Cardiac septum (tissue), 1 donor: ENCODE measurements at regions not wholly inside any gene's neighbourhood (a gene's known extent, or its start where the extent isn't known, plus 50 kb on each side); places are given as distances from the start of the nearest gene placed in this dataset.
"Not testable (repeated sequence)": the region's sequence is repeated elsewhere in the genome, so short reads cannot be mapped to it uniquely, and the experiment has no call there.

Experiments
- DNase-seq: peaks from one replicate; pipeline ENCODE4 v3.0.0-alpha.2; 2020; ENCODE audit warnings: low spot score
- intact Hi-C: fragments of 100-400 bp; cut with DNase I; formaldehyde crosslinking; loops from one replicate; pipeline ENCODE4 v1.14.0; 2022
- donor health status: DM: no; HTN: no; CAD: no.

DNA sequence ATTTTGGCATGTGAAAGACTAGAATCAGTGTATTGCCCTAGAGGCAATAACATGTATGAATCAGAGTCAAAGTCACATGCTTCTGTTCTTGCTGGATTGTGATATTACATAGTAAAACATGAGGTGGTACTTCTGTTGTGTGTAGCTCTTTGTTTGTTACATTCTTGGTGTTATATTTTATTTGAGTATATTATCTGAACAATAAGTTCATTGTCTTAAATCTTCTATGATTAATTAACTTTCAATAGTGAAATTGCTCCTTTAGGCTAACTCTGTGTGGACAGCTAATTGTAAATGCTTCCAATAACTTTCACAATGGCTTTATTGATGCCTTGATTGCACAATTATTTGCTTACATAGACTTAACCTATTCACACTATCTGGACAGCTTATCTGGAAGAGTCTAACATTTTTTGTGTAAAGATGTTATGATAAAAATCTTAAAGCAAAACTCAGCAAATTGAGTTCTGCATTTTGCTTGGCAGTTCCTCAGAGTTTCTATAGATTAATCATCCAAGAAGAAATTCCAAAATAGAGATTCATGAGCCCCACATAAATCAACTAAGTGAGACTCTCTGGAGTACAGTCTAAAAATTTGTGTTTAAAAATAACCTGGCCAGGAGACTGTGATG, 239.6 kb upstream of the TUSC1 start:
- DNase-seq, result no peak
- intact Hi-C loops, result no loop called here

DNA sequence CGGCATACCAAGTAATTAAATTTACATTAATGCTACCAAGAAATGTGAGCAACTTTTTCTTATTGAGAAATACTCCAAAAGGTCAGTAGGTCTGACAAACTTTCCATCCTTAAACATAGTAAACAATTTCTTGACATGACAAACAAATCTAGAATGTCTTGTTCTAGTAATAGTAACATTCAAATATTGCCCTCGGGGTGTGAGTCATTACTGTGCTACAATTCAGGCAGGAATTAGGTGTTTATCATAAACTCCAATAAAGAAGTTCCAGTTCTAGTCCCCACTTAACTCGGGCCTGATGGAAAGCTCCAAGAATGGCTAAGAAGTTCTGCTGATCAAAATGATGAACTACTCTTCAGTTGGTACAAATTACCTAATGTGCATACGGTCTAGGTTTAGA, 235.6 kb upstream of the TUSC1 start:
- DNase-seq, result no peak
- intact Hi-C loops, result no loop called here

DNA sequence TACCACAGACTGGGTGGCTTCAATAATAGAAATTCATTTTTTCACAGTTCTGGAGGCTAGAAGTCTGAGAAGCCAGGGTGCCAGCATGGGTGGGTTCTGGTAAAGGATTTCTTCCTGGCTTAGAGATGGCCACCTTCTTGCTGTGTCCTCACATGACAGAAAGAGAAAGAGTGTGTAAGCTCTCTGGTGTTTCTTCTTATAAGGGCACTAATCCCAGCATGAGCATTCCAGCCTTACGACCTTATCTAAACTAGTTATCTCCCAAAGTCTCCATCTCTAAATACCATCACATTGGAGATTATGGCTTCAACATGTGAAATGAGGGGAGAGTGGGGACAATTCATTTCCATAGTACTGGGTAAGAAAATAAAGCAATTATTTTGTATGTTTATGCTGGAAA, 226.5 kb upstream of the TUSC1 start:
- intact Hi-C loops, result no loop called here
- no peak for DNase-seq

DNA sequence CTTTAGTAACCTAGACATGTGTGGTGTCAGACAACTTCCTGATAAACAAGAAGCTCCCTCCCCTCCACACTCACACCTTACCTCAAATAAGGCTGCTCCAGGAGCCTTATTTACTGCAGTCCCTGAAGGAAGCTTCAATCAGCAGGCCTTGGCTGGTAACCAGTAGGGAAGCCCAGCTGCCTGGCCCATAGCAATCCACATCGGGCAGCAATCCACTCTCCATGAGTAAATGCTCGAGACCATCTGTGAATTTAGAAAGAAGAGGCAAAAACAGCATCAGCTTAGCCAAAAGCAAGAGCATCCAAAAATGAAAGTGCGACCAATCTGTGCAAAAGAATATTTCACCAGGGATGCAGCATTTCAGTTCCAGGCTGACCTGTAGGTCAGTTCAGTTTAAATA, 213.3 kb upstream of the TUSC1 start:
- intact Hi-C loops, result no loop called here
- no peak for DNase-seq

- no peak for DNase-seq
- intact Hi-C loops, result no loop called here
Measured at GRCh38 chr9:25889661-25890060, 211.4 kb upstream of the TUSC1 start.

DNA sequence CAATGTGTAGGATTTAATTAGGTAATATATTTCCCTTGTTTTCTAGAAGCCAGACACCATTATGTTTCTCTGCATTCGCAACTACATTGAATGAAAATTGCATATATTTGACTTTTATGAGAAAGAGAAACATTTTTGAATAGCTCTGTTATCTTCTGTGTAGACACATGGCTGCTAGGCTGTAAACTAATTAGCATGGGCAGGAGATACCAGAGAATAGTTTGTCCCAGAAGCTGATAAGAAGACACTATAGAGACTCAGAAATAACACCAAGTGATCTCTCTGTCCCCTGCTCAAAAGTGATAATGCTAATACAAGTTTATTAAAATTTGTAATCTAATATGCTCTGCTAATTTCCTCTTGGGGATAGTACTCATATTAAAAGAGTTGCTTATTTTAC, 198.0 kb upstream of the TUSC1 start:
- intact Hi-C loops, result no loop called here
- no peak for DNase-seq

- DNase-seq, result no peak
- intact Hi-C loops, result no loop called here
Measured at GRCh38 chr9:25864509-25864908, 186.3 kb upstream of the TUSC1 start.

DNA sequence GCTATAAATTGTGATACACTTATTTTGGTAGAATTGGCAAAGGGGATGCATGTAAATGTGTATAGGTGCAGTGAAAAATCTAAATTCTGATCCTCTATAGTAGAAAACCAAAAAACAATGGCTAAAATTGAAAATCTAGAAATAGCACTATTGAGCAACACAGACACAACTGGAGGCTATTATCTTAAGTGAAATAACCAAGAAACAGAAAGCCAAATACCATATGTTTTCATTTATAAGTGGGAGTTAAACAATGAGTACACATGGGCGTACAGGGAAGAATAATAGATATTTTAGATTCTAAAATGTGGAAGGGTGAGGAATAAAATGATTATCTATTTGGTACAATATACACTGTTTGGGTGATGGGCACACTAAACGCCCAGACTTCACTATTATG, 183.2 kb upstream of the TUSC1 start:
- intact Hi-C loops, result no loop called here
- no peak for DNase-seq

- intact Hi-C loops, result no loop called here
- DNase-seq, result no peak
Measured at GRCh38 chr9:25857147-25857546, 178.9 kb upstream of the TUSC1 start.

DNA sequence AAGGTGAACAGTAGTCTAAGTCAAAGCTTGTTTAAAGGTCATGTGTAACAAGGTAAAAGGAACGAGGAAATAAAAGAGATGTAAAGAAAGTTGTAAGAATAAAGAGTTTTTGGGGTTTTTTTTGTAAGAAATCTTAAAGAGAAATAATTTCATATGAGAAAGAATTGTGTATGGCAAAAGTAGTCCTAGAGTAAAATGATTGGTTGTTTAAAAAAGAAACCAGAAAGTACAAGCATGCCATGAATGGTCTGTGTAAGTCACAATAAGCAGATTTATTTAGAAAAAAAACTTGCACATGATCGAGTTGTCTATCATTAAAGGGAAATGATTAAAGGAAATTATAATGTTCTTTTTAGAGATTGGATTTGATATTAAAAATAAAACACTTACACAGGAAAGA, 172.6 kb upstream of the TUSC1 start:
- intact Hi-C loops, result no loop called here

DNA sequence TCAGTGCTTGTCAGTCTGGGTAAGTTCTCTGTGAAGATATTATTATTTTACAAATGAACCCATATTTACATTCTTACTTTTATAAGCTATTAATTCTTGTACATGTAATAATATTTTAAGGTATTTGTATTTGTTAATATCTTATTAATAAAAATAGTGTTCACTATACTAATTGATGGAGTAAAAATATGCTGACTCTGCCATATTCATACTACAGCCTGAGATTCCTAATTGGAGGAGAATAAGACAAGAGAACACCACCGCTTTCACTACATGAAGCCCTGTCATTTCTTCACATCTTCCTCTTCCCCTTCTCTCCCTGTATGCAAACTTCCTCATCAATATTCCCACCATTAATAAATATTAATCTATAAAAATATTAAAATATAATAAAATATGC, 167.6 kb upstream of the TUSC1 start:
- intact Hi-C loops, result no loop called here

More for the DNA sequence above, 172.6 kb upstream of the TUSC1 start:
- DNase-seq, result no peak

GRCh38 chr9:25830381-25830780, 152.1 kb upstream of the TUSC1 start:
- intact Hi-C loops, result no loop called here
- no peak for DNase-seq

More for the DNA sequence above, 167.6 kb upstream of the TUSC1 start:
- DNase-seq, result no peak

DNA sequence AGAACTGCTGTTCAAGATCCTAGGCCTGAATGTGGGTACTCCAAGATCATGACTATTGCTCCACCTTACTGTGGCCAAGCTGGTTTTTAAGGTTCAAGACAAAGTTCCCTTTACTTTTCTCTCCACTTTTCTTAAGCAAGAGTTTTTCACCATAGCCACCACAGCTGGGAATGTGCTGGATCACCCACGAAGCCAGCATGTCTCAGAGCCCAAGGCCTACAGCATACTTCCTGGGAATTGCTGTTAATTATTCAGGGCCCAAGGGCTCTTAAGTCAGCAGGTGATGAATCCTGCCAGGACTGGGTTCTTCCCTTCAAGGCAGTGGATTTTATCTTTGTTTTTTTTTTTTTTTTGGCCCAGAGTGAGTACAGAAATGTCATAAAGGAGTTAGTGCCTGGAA, 149.4 kb upstream of the TUSC1 start:
- intact Hi-C loops, result no loop called here
- no peak for DNase-seq

- DNase-seq, result no peak
- intact Hi-C loops, result no loop called here
Measured at GRCh38 chr9:25816439-25816838, 138.2 kb upstream of the TUSC1 start.

DNA sequence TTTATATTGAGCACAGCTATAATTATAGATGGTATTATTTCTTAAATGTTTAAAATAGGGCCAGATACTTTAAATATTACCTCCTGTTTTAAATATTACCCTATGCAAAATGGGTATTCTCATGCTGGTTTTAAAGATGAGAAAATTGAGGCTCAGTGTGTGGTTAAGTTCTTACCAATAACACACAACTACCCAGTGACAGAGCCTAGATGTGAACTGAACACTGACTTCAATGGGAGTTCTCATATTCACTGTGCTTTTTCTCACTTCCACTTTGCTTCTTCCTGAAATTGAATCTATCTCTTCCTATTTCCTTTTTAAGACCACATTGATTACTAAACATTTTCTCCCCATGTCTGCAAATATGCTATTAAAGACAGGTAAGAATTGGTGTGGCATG, 135.8 kb upstream of the TUSC1 start:
- DNase-seq, result no peak
- intact Hi-C loops, result no loop called here

DNA sequence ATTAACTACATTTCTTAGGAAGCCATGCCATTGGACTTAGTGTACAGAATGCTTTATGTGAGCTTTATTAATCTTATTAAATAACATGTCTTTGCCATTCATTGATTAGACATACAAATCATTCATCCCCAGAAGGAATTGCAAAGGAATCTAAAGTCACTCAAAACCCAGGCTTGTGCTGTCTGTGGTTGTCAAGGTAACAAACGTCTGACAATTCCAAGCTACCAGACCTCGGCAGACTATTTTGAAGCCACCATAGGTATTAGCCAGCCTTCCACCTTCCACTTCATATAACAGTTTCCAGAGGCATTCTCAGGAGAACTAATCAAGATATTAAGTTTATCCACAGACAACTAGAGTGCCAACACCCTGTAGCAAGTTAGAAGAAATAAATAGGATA, 135.2 kb upstream of the TUSC1 start:
- DNase-seq, result no peak
- intact Hi-C loops, result no loop called here

- no peak for DNase-seq
- intact Hi-C loops, result no loop called here
Measured at GRCh38 chr9:25808554-25808953, 130.3 kb upstream of the TUSC1 start.

GRCh38 chr9:25804856-25805255, 126.6 kb upstream of the TUSC1 start:
- intact Hi-C loops, result no loop called here

GRCh38 chr9:25801989-25802388, 123.7 kb upstream of the TUSC1 start:
- DNase-seq, intact Hi-C loops: not testable (repeated sequence)

More at GRCh38 chr9:25804856-25805255, 126.6 kb upstream of the TUSC1 start:
- DNase-seq, result no peak

DNA sequence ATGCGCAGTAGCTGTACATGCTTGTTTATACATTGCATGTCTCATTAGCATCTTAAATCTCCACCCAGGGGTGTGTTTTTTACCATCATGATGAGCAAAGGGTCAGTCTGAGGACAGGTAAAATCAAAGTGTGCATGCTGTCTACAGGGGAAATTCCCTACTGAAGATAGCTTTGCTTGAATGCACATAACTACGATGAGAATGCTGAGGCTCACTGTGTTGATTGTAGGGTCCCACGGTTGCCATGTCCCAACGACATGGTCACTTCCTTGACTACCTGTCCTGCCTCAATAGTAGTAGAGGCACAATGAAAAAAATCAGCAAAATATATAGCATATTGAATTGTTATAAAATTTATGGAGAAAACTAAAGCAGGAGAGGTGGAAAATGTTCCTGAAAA, 95.6 kb upstream of the TUSC1 start:
- no peak for DNase-seq

DNA sequence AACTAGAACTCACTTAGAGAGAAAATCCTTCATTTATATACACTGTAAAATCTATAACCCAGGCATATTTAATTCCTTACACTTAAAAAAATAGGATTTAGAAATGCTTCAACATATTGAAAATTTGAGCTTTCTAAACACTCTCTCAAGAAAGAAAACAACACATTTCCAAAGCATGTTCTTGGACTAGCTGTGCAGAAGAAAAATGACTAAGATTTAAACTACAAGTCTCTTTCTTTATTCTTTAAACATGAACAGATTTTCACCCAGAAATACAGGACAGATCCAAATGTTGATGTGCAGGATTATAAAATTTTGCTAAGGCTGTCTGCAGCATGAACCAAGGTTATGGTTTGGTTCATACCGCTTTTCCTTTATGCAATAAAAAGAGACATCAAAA, 77.7 kb upstream of the TUSC1 start:
- intact Hi-C loops, result no loop called here
- DNase-seq, result no peak

More for the DNA sequence above, 95.6 kb upstream of the TUSC1 start:
- intact Hi-C loops, result no loop called here

- intact Hi-C loops, result no loop called here
- no peak for DNase-seq
Measured at GRCh38 chr9:25752398-25752797, 74.2 kb upstream of the TUSC1 start.
